T-cell (primary cell): ENCODE measurements at regions not wholly inside any gene's neighbourhood (a gene's known extent, or its start where the extent isn't known, plus 50 kb on each side); places are given as distances from the start of the nearest gene placed in this dataset.
"Not testable (repeated sequence)": the region's sequence is repeated elsewhere in the genome, so short reads cannot be mapped to it uniquely, and the experiment has no call there.

Source experiments
- ATAC-seq, 4 experiments: fragments of 200-7000 bp in 3 of 4; fragments of 150-1000 bp in 1 of 4; cut with Tn5 transposase; replicated peaks in 1 of 4; 1 replicate in 3 of 4; 2 replicates in 1 of 4; pipeline ENCODE4 v1.10.0; 2021; ENCODE audit warnings: moderate library complexity in 3 of 4, mild to moderate bottlenecking in 2 of 4, moderate number of reproducible peaks in 1 of 4
- CTCF ChIA-PET, 2 donors: fragments of 300-600 bp; sonication (Branson Sonifier 250); formaldehyde crosslinking; loops; one replicate each; lab custom pipeline; 2022; ENCODE audit warnings: antibody characterized with exemption in 2 of 2; lab: Charles Lee
- POLR2A ChIA-PET, 2 donors: fragments of 300-600 bp; sonication (Branson Sonifier 250); formaldehyde crosslinking; loops; one replicate each; lab custom pipeline; 2022; ENCODE audit warnings: antibody characterized with exemption in 2 of 2; lab: Charles Lee
- DNase-seq, 35 experiments: peaks; one replicate each; pipeline versions ENCODE4 v3.0.0 to v3.0.0-alpha.2; 2013 to 2023
- H3K27ac ChIP-seq: one replicate; pipeline ENCODE4 v1.5.1; 2013; ENCODE audit warnings: low read length
- H3K27me3 ChIP-seq, 2 experiments: replicated peaks in 1 of 2; 1 replicate in 1 of 2; 2 replicates in 1 of 2; pipeline versions ENCODE4 v1.6.1 to v1.7.0; 2013; ENCODE audit warnings: low read length in 1 of 2, mixed read lengths in 1 of 2; ENCODE audit not compliant: control insufficient read depth in 2 of 2, insufficient read depth in 2 of 2; ENCODE audit errors: extremely low read depth in 1 of 2
- H3K36me3 ChIP-seq, 2 donors: 1 replicate in 1 of 2; 2 replicates in 1 of 2; pipeline versions ENCODE4 v1.6.1 to v1.7.0; 2013; ENCODE audit warnings: low read length in 1 of 2; ENCODE audit not compliant: control insufficient read depth in 2 of 2, insufficient read depth in 1 of 2; ENCODE audit errors: extremely low read depth in 1 of 2
- H3K4me1 ChIP-seq, 2 experiments: 1 replicate in 1 of 2; 2 replicates in 1 of 2; pipeline versions ENCODE4 v1.6.1 to v1.7.0; 2013; ENCODE audit warnings: low read length in 2 of 2, mixed read lengths in 1 of 2; ENCODE audit not compliant: insufficient read depth in 2 of 2, control insufficient read depth in 1 of 2; ENCODE audit errors: extremely low read depth in 1 of 2
- H3K4me3 ChIP-seq, 2 donors: 1 replicate in 1 of 2; 2 replicates in 1 of 2; pipeline versions ENCODE4 v1.5.1 to v1.7.0; 2013; ENCODE audit warnings: mild to moderate bottlenecking in 2 of 2, low read length in 1 of 2, moderate library complexity in 1 of 2; ENCODE audit not compliant: control insufficient read depth in 1 of 2; ENCODE audit errors: extremely low read depth in 1 of 2
- H3K9me3 ChIP-seq: 2 replicates; pipeline ENCODE4 v1.7.0; 2013
- H3K27ac Mint-ChIP-seq, 2 donors: one replicate each; pipeline ENCODE4 v1.8.0; 2020 to 2021; ENCODE audit warnings: mild to moderate bottlenecking in 2 of 2, mixed read lengths in 2 of 2
- H3K27me3 Mint-ChIP-seq, 2 donors: one replicate each; pipeline ENCODE4 v1.8.0; 2021 to 2022; ENCODE audit warnings: mixed read lengths in 2 of 2
- H3K36me3 Mint-ChIP-seq: one replicate; pipeline ENCODE4 v1.8.0; 2021; ENCODE audit warnings: mixed read lengths
- H3K4me1 Mint-ChIP-seq, 3 donors: one replicate each; pipeline ENCODE4 v1.8.0; 2020 to 2022; ENCODE audit warnings: mixed read lengths in 3 of 3, mild to moderate bottlenecking in 1 of 3
- H3K4me3 Mint-ChIP-seq, 3 donors: one replicate each; pipeline ENCODE4 v1.8.0; 2020 to 2022; ENCODE audit warnings: mild to moderate bottlenecking in 3 of 3, mixed read lengths in 3 of 3, moderate library complexity in 3 of 3
- H3K9me3 Mint-ChIP-seq, 3 donors: one replicate each; pipeline ENCODE4 v1.8.0; 2020 to 2022; ENCODE audit warnings: mixed read lengths in 3 of 3
- WGBS: methylation state at CpG from one replicate; pipeline ENCODE4 v1.1.5; 2013; ENCODE audit warnings: missing lambda C conversion rate; ENCODE audit not compliant: insufficient coverage; 5-methylcytosine and 5-hydroxymethylcytosine counted together

DNA sequence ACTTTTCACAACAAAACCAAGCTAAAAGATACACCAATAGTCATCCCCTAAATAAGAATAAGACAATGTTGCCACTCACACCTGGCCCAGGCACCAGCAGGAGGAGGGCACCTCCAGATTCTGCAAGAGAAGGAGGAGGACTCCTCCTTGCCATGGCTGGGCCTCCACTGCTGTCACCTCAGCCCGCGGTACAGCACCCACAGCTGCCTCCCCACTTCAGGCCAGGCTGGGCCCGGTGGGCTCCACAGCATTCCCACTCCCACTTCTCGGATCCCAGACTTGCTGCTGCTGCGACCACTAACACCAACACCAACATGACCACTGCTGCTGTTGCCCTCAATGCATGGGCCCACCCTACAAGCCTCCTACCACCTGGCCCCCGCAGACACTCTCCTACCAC is 95.3 kb upstream of the POTED start:
- H3K4me1 Mint-ChIP-seq, ATAC-seq, POLR2A ChIA-PET, CTCF ChIA-PET, H3K9me3 Mint-ChIP-seq, H3K4me1 ChIP-seq, H3K36me3 Mint-ChIP-seq, H3K9me3 ChIP-seq, H3K4me3 Mint-ChIP-seq, H3K27ac Mint-ChIP-seq, H3K27me3 Mint-ChIP-seq, H3K4me3 ChIP-seq, H3K36me3 ChIP-seq, DNase-seq, H3K27ac ChIP-seq, H3K27me3 ChIP-seq: not testable (repeated sequence)
- 84% methylated on average over 5 of the region's 6 CpGs for WGBS

DNA sequence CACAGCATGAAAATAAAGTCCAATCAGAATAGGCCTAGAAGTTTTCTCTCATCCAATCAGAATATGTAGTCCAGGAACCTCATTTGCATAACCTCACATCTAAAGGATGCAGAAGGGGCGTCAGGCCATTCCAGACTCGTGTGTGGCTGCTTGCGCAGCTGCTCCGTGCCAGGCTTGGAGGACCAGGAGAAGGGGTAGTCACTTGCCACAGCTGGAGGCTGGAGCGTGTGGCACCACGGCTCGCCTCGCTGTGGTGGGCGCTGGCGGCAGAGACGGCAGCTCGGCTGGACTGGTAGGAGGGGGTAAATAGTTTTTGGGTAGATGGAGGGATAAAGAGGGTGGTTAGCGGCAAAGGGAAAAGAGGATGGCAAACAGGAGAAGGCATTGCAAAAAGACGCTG is 93.6 kb upstream of the POTED start:
- ATAC-seq, H3K27ac Mint-ChIP-seq, CTCF ChIA-PET, H3K4me1 ChIP-seq, H3K27me3 Mint-ChIP-seq, H3K36me3 ChIP-seq, H3K27me3 ChIP-seq, H3K4me1 Mint-ChIP-seq, DNase-seq, H3K4me3 ChIP-seq, H3K36me3 Mint-ChIP-seq, H3K9me3 Mint-ChIP-seq, H3K27ac ChIP-seq, H3K4me3 Mint-ChIP-seq, H3K9me3 ChIP-seq, POLR2A ChIA-PET: not testable (repeated sequence)
- WGBS, result 89% methylated on average over 6 of the region's 14 CpGs

DNA sequence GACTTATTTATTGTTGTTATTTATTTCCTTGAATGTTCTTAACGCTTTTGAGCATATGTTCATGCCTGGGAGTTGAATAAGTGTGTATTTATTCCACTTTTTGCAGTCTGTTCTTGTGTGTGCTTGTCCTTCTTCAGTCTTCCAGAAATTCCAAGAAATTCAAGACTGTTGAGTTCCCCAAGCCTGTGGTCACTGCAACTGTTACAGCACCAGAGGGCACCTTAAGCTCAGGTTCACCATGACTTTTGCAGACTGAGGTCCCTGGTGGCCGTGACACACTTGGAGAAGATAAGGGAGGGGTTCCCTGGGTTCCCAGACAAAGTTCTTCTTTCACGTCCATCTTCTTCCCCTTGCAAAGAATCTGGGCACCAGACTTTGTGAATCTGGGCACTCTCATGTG is 89.6 kb upstream of the POTED start:
- ATAC-seq, H3K4me3 Mint-ChIP-seq, H3K27ac ChIP-seq, DNase-seq, H3K27me3 Mint-ChIP-seq, H3K9me3 ChIP-seq, POLR2A ChIA-PET, H3K27ac Mint-ChIP-seq, H3K4me1 Mint-ChIP-seq, H3K9me3 Mint-ChIP-seq, H3K36me3 Mint-ChIP-seq, H3K27me3 ChIP-seq, CTCF ChIA-PET, H3K36me3 ChIP-seq, H3K4me1 ChIP-seq, H3K4me3 ChIP-seq: not testable (repeated sequence)
- 17% methylated on average over 1 of the region's 3 CpGs for WGBS

DNA sequence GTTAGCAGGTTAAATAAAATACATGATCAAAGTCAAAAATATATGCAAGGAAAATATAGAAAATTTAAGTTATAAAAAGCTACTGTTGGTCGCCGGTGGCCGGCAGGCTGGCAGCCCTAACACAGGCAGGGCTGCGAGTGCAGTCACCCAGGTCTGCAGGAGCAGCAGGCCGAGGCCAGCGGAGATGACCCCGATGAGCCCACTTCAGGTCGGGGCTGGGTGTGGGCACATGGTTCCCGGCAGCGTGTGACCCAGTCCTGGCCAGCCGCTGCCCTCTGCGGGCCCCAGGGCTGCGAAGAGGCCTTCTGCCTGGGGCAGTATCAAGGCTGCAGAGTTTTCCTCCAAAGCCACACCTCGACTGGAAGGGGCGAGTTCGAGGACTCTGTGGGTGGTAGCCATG is 84.6 kb upstream of the POTED start:
- ATAC-seq, H3K9me3 ChIP-seq, H3K27ac Mint-ChIP-seq, H3K4me1 Mint-ChIP-seq, H3K9me3 Mint-ChIP-seq, CTCF ChIA-PET, H3K27me3 Mint-ChIP-seq, H3K36me3 Mint-ChIP-seq, H3K4me3 ChIP-seq, H3K36me3 ChIP-seq, DNase-seq, H3K4me1 ChIP-seq, H3K4me3 Mint-ChIP-seq, H3K27me3 ChIP-seq, H3K27ac ChIP-seq, POLR2A ChIA-PET: not testable (repeated sequence)
- WGBS, result no CpG with 5 or more reads among the region's 16 CpGs

DNA sequence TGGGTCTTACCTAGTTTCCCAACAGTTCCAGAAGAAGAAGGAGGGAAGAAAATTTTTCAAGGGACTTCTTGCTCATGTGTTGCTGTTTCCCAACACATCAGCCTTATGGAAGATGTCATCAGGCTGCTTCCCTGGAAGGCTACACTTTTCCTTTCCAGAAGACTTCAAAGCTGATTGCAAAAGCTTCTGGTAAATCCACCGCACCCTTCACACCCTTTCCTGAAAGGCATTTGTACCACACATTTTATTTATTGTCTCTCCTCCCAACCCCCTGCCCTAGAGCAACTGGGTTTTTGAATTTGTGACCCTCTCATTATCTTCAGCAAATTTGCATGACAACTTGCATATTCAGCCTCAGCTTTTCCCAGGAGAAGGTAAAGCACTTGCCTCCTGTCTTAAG is 80.5 kb upstream of the POTED start:
- POLR2A ChIA-PET, result not testable (repeated sequence)

DNA sequence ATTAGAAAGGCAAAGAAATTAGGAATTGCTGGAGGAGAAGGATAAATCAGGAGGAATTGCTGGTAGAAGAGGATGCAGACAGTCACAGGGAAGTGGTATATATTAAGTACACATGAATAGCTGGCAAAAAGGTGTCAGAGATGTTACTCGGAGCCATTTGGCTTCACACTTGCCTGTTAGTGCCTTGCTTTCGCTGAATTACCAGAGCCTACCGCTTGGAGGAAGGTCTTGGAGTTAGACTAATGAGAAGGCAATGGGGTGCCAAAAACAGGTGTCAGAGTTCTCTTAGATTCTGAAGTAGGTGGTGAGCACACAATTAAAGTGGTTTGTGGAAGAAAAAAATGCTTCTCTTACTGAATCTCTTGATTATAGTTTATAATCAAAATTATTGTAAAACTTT is 79.9 kb upstream of the POTED start:
- H3K4me3 ChIP-seq, ATAC-seq, DNase-seq, H3K4me1 ChIP-seq, H3K9me3 ChIP-seq, H3K36me3 ChIP-seq, H3K9me3 Mint-ChIP-seq, H3K27me3 ChIP-seq, H3K4me3 Mint-ChIP-seq, H3K4me1 Mint-ChIP-seq, H3K27me3 Mint-ChIP-seq, CTCF ChIA-PET, H3K27ac ChIP-seq, H3K36me3 Mint-ChIP-seq, H3K27ac Mint-ChIP-seq, POLR2A ChIA-PET: not testable (repeated sequence)
- 75% methylated on average over 3 of the region's 3 CpGs for WGBS

More for the DNA sequence above, 80.5 kb upstream of the POTED start:
- H3K36me3 ChIP-seq, H3K9me3 Mint-ChIP-seq, H3K4me1 ChIP-seq, H3K27me3 Mint-ChIP-seq, H3K27me3 ChIP-seq, H3K4me1 Mint-ChIP-seq, H3K27ac Mint-ChIP-seq, H3K36me3 Mint-ChIP-seq, H3K9me3 ChIP-seq, H3K4me3 Mint-ChIP-seq, ATAC-seq, DNase-seq, H3K4me3 ChIP-seq, H3K27ac ChIP-seq, CTCF ChIA-PET: not testable (repeated sequence)
- 14% methylated on average over 1 of the region's 1 CpG for WGBS

DNA sequence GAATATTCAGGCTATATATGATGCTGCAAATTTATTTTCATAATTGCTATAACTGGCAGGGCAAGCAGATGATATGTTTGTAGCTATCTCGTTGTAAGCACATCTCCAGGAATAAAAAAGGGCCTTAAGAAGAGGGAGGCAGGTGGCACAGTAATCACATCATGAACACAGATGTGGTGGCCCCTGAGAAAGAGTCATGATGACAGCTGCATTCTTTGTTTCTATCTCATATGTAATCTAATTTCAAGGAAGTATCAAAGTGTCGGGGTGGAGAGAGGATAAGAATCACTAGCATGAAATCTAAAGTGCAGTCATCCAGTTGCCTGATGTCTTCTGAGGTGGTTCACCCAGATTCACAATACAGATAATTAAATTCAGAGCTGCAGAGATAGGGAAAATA is 78.9 kb upstream of the POTED start:
- H3K9me3 Mint-ChIP-seq, H3K27me3 ChIP-seq, ATAC-seq, POLR2A ChIA-PET, H3K4me3 ChIP-seq, H3K27ac Mint-ChIP-seq, H3K27me3 Mint-ChIP-seq, H3K4me1 ChIP-seq, H3K27ac ChIP-seq, DNase-seq, CTCF ChIA-PET, H3K4me3 Mint-ChIP-seq, H3K9me3 ChIP-seq, H3K36me3 ChIP-seq, H3K36me3 Mint-ChIP-seq, H3K4me1 Mint-ChIP-seq: not testable (repeated sequence)
- WGBS, result no CpG with 5 or more reads among the region's 2 CpGs
